Prostate gland (tissue), 2 donors: ENCODE measurements at regions not wholly inside any gene's neighbourhood (a gene's known extent, or its start where the extent isn't known, plus 50 kb on each side); places are given as distances from the start of the nearest gene placed in this dataset.
"Not testable (repeated sequence)": the region's sequence is repeated elsewhere in the genome, so short reads cannot be mapped to it uniquely, and the experiment has no call there.

ENCODE experiments used
- CTCF ChIP-seq, 4 experiments: fragments of 200-600 bp in 2 of 4; fragments of 450-650 bp in 2 of 4; sonication (generic) in 2 of 4; IDR thresholded peaks; 1 replicate in 3 of 4; 2 replicates in 1 of 4; pipeline ENCODE4 v1.5.1; 2016 to 2019; ENCODE audit warnings: antibody characterized with exemption in 4 of 4, mild to moderate bottlenecking in 2 of 4, moderate library complexity in 2 of 4
- POLR2AphosphoS5 ChIP-seq: sonication (generic); formaldehyde crosslinking; IDR thresholded peaks from one replicate; pipeline ENCODE4 v1.6.1; 2017; ENCODE audit warnings: antibody characterized with exemption

DNA sequence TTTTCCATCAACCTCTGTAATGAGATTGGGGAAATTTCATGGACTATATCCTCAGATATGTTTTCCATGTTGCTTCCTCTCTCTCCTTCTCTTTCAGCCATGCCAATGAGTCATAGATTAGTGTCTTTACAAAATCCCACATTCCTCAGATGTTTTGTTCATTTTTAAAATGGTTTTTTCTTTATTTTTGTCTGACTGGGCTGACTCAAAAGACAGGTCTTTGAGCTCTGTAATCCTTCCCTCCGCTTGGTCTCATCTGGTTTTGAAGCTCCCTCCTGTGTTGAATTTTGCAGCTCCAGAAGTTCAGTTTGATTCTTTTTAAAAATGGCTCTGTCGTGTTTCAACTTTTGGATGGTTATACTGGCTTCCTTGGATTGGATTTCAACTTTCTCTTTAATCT lies 86.7 kb downstream of the LGALS9B start:
- TF ChIP-seq CTCF (IDR thresholded peaks at IDR 0.05); POLR2AphosphoS5: not testable (repeated sequence)
